ENCODE measurements at regions not wholly inside any gene's neighbourhood (a gene's known extent, or its start where the extent isn't known, plus 50 kb on each side); places are given as distances from the start of the nearest gene placed in this dataset.

- TF ChIP-seq CTCF (IDR thresholded peaks at IDR 0.05; ENCODE audit: unreplicated experiment in 3 of 3) = no peak
- Mint-ChIP-seq H3K4me1 (no peaks in the 10 kb centered on the region), H3K27me3 (ENCODE audit: low read depth) (peaks cover 2% of the 10 kb centered on the region), H3K27ac (no peak overlapping the region), H3K9me3 (no peaks in the 10 kb centered on the region), H3K36me3 (ENCODE audit: low read depth) (no peaks in the 10 kb centered on the region), H3K4me3 (no peak overlapping the region)
Measured at GRCh38 chr4:24230955-24231354, 341.1 kb upstream of the PPARGC1A start.

- no peak overlapping the region for H3K27ac Mint-ChIP-seq
- peaks cover 7% of the 10 kb centered on the region for H3K27me3 Mint-ChIP-seq (ENCODE audit: low read depth)
- no peak for TF ChIP-seq CTCF (IDR thresholded peaks at IDR 0.05; ENCODE audit: unreplicated experiment in 3 of 3)
- H3K4me3 Mint-ChIP-seq = no peak overlapping the region
- no peaks in the 10 kb centered on the region for H3K4me1 Mint-ChIP-seq
- H3K9me3 Mint-ChIP-seq = no peaks in the 10 kb centered on the region
- no peaks in the 10 kb centered on the region for H3K36me3 Mint-ChIP-seq (ENCODE audit: low read depth)
Measured at GRCh38 chr4:24229978-24230377, 340.1 kb upstream of the PPARGC1A start.

GRCh38 chr4:24228692-24229091 is 338.8 kb upstream of the PPARGC1A start:
- no peaks in the 10 kb centered on the region for H3K4me1 Mint-ChIP-seq
- no peaks in the 10 kb centered on the region for H3K36me3 Mint-ChIP-seq (ENCODE audit: low read depth)
- no peak overlapping the region for H3K27ac Mint-ChIP-seq
- H3K9me3 Mint-ChIP-seq = no peaks in the 10 kb centered on the region
- TF ChIP-seq CTCF (IDR thresholded peaks at IDR 0.05; ENCODE audit: unreplicated experiment in 3 of 3) = no peak
- peaks cover 11% of the 10 kb centered on the region for H3K27me3 Mint-ChIP-seq (ENCODE audit: low read depth)
- no peak overlapping the region for H3K4me3 Mint-ChIP-seq

- no peaks in the 10 kb centered on the region for H3K9me3 Mint-ChIP-seq
- no peak overlapping the region for H3K4me3 Mint-ChIP-seq
- H3K27ac Mint-ChIP-seq = no peak overlapping the region
- H3K27me3 Mint-ChIP-seq (ENCODE audit: low read depth) = peaks cover 11% of the 10 kb centered on the region
- TF ChIP-seq CTCF (IDR thresholded peaks at IDR 0.05; ENCODE audit: unreplicated experiment in 3 of 3) = no peak
- no peaks in the 10 kb centered on the region for H3K4me1 Mint-ChIP-seq
- no peaks in the 10 kb centered on the region for H3K36me3 Mint-ChIP-seq (ENCODE audit: low read depth)
Measured at GRCh38 chr4:24226667-24227066, 336.8 kb upstream of the PPARGC1A start.

- Mint-ChIP-seq H3K36me3 (ENCODE audit: low read depth) (no peaks in the 10 kb centered on the region), H3K27me3 (ENCODE audit: low read depth) (peaks cover 11% of the 10 kb centered on the region), H3K9me3 (no peaks in the 10 kb centered on the region), H3K4me1 (no peaks in the 10 kb centered on the region), H3K4me3 (no peak overlapping the region), H3K27ac (no peak overlapping the region)
- TF ChIP-seq CTCF (IDR thresholded peaks at IDR 0.05; ENCODE audit: unreplicated experiment in 3 of 3) = no peak
Measured at GRCh38 chr4:24226023-24226422, 336.2 kb upstream of the PPARGC1A start.

GRCh38 chr4:24224446-24224845 is 334.6 kb upstream of the PPARGC1A start:
- no peak overlapping the region for H3K27ac Mint-ChIP-seq
- no peaks in the 10 kb centered on the region for H3K36me3 Mint-ChIP-seq (ENCODE audit: low read depth)
- H3K9me3 Mint-ChIP-seq = no peaks in the 10 kb centered on the region
- no peaks in the 10 kb centered on the region for H3K4me1 Mint-ChIP-seq
- no peak overlapping the region for H3K4me3 Mint-ChIP-seq
- TF ChIP-seq CTCF (IDR thresholded peaks at IDR 0.05; ENCODE audit: unreplicated experiment in 3 of 3) = no peak
- H3K27me3 Mint-ChIP-seq (ENCODE audit: low read depth) = peaks cover 11% of the 10 kb centered on the region
